ENCODE measurements at regions not wholly inside any gene's neighbourhood (a gene's known extent, or its start where the extent isn't known, plus 50 kb on each side); places are given as distances from the start of the nearest gene placed in this dataset.

GRCh38 chr2:196431076-196431475 lies 208.4 kb upstream of the CCDC150 start:
- H3K27me3 ChIP-seq (ENCODE audit: low read length) = no peaks in the 10 kb centered on the region
- H4K20me1 ChIP-seq (ENCODE audit: insufficient read depth, low read depth, low read length) = no peaks in the 10 kb centered on the region
- no peaks in the 10 kb centered on the region for H3K36me3 ChIP-seq (ENCODE audit: insufficient read depth, low read length)
- H3K27ac ChIP-seq (ENCODE audit: low read length) = no peak overlapping the region
- H3K9me2 ChIP-seq (replicated peaks; ENCODE audit: insufficient read depth, low read length) = no peaks in the 10 kb centered on the region
- H3K4me2 ChIP-seq (ENCODE audit: low read depth, low read length, poor library complexity, severe bottlenecking) = no peak overlapping the region
- DNase-seq = no peak
- H3K9me3 ChIP-seq (ENCODE audit: low read length) = no peaks in the 10 kb centered on the region
- no peak overlapping the region for H3K9ac ChIP-seq (ENCODE audit: low read length)
- no peaks in the 10 kb centered on the region for H3K79me2 ChIP-seq (ENCODE audit: low read length)
- H2AFZ ChIP-seq (ENCODE audit: low read length) = no peak overlapping the region
- H3K4me3 ChIP-seq (ENCODE audit: low read length) = no peak overlapping the region
- H3K4me1 ChIP-seq (ENCODE audit: low read length) = 0 out of 2 replicates have a peak, but pooled peaks cover 6% of the 10 kb centered on the region

DNA sequence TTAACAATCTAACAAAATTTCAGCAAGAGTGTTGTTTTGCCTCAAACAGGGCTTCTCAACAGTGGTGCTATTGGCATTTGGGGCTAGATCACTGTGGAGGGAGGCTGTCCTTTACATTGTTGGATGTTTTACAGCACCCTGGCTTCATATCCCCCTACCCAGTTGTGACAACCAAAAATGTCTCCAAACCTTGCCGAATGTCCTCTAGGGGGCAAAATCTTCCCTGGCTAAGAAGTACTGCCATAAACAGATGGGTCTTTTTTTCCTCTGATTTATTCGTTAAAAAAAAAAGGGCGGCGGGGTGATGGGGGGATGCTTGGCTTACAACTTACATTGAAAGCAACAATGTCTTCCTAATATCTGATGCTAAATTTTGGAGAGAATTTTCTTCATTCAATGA lies 207.6 kb upstream of the CCDC150 start:
- Histone ChIP-seq H3K27me3 (ENCODE audit: low read length) (no peaks in the 10 kb centered on the region), H3K79me2 (ENCODE audit: low read length) (no peaks in the 10 kb centered on the region), H3K4me2 (ENCODE audit: low read depth, low read length, poor library complexity, severe bottlenecking) (no peak overlapping the region), H3K9me3 (ENCODE audit: low read length) (no peaks in the 10 kb centered on the region), H2AFZ (ENCODE audit: low read length) (no peak overlapping the region), H3K4me3 (ENCODE audit: low read length) (no peak overlapping the region), H3K36me3 (ENCODE audit: insufficient read depth, low read length) (no peaks in the 10 kb centered on the region), H4K20me1 (ENCODE audit: insufficient read depth, low read depth, low read length) (no peaks in the 10 kb centered on the region), H3K9ac (ENCODE audit: low read length) (no peak overlapping the region), H3K9me2 (replicated peaks; ENCODE audit: insufficient read depth, low read length) (no peaks in the 10 kb centered on the region), H3K4me1 (ENCODE audit: low read length) (0 out of 2 replicates have a peak, but pooled peaks cover 6% of the 10 kb centered on the region), H3K27ac (ENCODE audit: low read length) (no peak overlapping the region)
- peak; percentile 67 for DNase-seq

DNA sequence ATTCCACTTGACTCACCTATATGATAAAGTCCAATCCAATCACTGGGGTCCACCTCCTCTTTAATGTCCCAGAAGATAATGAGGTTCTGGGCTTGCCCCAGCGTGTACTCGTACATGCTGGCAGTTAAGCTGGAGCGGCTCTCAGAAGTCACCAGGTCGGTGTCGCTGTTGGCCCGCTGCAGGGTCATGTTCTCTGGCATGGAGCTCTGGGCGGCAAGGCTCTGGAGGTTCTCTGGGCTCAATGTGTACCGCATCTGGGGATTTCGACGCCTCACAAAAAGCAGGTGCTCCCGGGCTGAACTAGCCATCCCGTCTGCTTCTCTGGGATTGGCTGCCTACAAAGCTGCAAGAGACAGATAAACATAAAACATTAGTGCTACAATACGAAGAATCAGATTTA lies 206.4 kb upstream of the CCDC150 start:
- no peaks in the 10 kb centered on the region for H3K9me2 ChIP-seq (replicated peaks; ENCODE audit: insufficient read depth, low read length)
- H3K4me3 ChIP-seq (ENCODE audit: low read length) = no peak overlapping the region
- H3K9ac ChIP-seq (ENCODE audit: low read length) = no peak overlapping the region
- H4K20me1 ChIP-seq (ENCODE audit: insufficient read depth, low read depth, low read length) = no peaks in the 10 kb centered on the region
- no peak overlapping the region for H3K4me2 ChIP-seq (ENCODE audit: low read depth, low read length, poor library complexity, severe bottlenecking)
- no peaks in the 10 kb centered on the region for H3K79me2 ChIP-seq (ENCODE audit: low read length)
- no peak overlapping the region for H3K27ac ChIP-seq (ENCODE audit: low read length)
- H3K36me3 ChIP-seq (ENCODE audit: insufficient read depth, low read length) = no peaks in the 10 kb centered on the region
- H2AFZ ChIP-seq (ENCODE audit: low read length) = no peak overlapping the region
- H3K9me3 ChIP-seq (ENCODE audit: low read length) = no peaks in the 10 kb centered on the region
- 0 out of 2 replicates have a peak, but pooled peaks cover 5% of the 10 kb centered on the region for H3K4me1 ChIP-seq (ENCODE audit: low read length)
- H3K27me3 ChIP-seq (ENCODE audit: low read length) = no peaks in the 10 kb centered on the region
- peak; percentile 5 for DNase-seq

DNA sequence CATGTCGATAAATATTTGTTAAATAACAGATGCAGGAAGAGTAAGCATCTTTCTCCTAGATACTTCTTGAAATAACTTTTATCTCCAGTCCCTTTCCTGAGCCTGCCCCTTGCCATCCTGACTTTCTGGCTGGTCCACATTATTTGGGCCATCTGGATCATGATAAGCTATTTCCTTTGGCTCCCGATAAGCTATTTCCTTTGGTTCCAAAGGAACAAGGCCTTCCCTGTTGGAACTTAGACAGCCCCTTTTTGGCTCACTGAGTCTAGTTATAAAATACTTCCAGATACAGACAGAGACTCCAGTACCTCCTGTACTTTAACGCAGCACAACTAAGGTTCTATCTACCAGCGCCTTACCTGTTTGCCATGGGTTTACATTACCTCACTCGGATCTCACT lies 205.3 kb upstream of the CCDC150 start:
- H3K9me2 ChIP-seq (replicated peaks; ENCODE audit: insufficient read depth, low read length) = no peaks in the 10 kb centered on the region
- no peaks in the 10 kb centered on the region for H3K27me3 ChIP-seq (ENCODE audit: low read length)
- H3K4me2 ChIP-seq (ENCODE audit: low read depth, low read length, poor library complexity, severe bottlenecking) = no peak overlapping the region
- no peaks in the 10 kb centered on the region for H3K9me3 ChIP-seq (ENCODE audit: low read length)
- no peaks in the 10 kb centered on the region for H3K36me3 ChIP-seq (ENCODE audit: insufficient read depth, low read length)
- no peak overlapping the region for H3K4me3 ChIP-seq (ENCODE audit: low read length)
- H3K9ac ChIP-seq (ENCODE audit: low read length) = no peak overlapping the region
- H4K20me1 ChIP-seq (ENCODE audit: insufficient read depth, low read depth, low read length) = no peaks in the 10 kb centered on the region
- peak; percentile 14 for DNase-seq
- no peak overlapping the region for H3K27ac ChIP-seq (ENCODE audit: low read length)
- no peaks in the 10 kb centered on the region for H3K79me2 ChIP-seq (ENCODE audit: low read length)
- H2AFZ ChIP-seq (ENCODE audit: low read length) = no peak overlapping the region
- H3K4me1 ChIP-seq (ENCODE audit: low read length) = no peaks in the 10 kb centered on the region

- DNase-seq = no peak
- no peak overlapping the region for H2AFZ ChIP-seq (ENCODE audit: low read length)
- H3K4me1 ChIP-seq (ENCODE audit: low read length) = no peaks in the 10 kb centered on the region
- H3K79me2 ChIP-seq (ENCODE audit: low read length) = no peaks in the 10 kb centered on the region
- H3K9me3 ChIP-seq (ENCODE audit: low read length) = no peaks in the 10 kb centered on the region
- H3K27ac ChIP-seq (ENCODE audit: low read length) = no peak overlapping the region
- no peaks in the 10 kb centered on the region for H3K9me2 ChIP-seq (replicated peaks; ENCODE audit: insufficient read depth, low read length)
- H4K20me1 ChIP-seq (ENCODE audit: insufficient read depth, low read depth, low read length) = no peaks in the 10 kb centered on the region
- no peaks in the 10 kb centered on the region for H3K27me3 ChIP-seq (ENCODE audit: low read length)
- no peak overlapping the region for H3K4me3 ChIP-seq (ENCODE audit: low read length)
- no peak overlapping the region for H3K4me2 ChIP-seq (ENCODE audit: low read depth, low read length, poor library complexity, severe bottlenecking)
- H3K36me3 ChIP-seq (ENCODE audit: insufficient read depth, low read length) = no peaks in the 10 kb centered on the region
- H3K9ac ChIP-seq (ENCODE audit: low read length) = no peak overlapping the region
These were observed 204.3 kb upstream of the CCDC150 start for GRCh38 chr2:196435189-196435588.

DNA sequence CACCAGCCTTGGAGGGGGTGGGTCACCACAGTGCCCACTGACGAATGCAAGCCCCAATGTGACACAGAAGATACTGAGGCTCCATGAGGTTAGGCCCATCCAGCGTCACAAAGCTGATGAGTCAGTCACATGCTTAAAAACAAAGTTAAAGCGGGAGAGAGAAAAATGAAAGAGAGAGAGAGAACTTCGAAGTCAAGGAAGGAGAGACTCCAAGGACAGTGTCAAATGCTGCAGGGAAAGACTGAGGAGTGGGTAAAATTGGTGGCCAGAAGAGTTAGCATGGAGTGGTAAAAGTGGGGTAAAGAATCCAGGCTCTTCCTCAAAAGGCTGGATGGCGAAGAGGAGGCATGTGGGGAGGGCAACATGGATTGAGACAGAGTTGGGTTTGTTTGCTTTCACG lies 201.9 kb upstream of the CCDC150 start:
- H3K4me2 ChIP-seq (ENCODE audit: low read depth, low read length, poor library complexity, severe bottlenecking) = no peak overlapping the region
- no peak overlapping the region for H3K27ac ChIP-seq (ENCODE audit: low read length)
- H3K9ac ChIP-seq (ENCODE audit: low read length) = no peak overlapping the region
- no peaks in the 10 kb centered on the region for H3K9me2 ChIP-seq (replicated peaks; ENCODE audit: insufficient read depth, low read length)
- no peaks in the 10 kb centered on the region for H3K9me3 ChIP-seq (ENCODE audit: low read length)
- no peaks in the 10 kb centered on the region for H3K36me3 ChIP-seq (ENCODE audit: insufficient read depth, low read length)
- no peaks in the 10 kb centered on the region for H3K4me1 ChIP-seq (ENCODE audit: low read length)
- no peak for DNase-seq
- H3K79me2 ChIP-seq (ENCODE audit: low read length) = no peaks in the 10 kb centered on the region
- no peak overlapping the region for H3K4me3 ChIP-seq (ENCODE audit: low read length)
- H4K20me1 ChIP-seq (ENCODE audit: insufficient read depth, low read depth, low read length) = no peaks in the 10 kb centered on the region
- no peaks in the 10 kb centered on the region for H3K27me3 ChIP-seq (ENCODE audit: low read length)
- no peak overlapping the region for H2AFZ ChIP-seq (ENCODE audit: low read length)

DNA sequence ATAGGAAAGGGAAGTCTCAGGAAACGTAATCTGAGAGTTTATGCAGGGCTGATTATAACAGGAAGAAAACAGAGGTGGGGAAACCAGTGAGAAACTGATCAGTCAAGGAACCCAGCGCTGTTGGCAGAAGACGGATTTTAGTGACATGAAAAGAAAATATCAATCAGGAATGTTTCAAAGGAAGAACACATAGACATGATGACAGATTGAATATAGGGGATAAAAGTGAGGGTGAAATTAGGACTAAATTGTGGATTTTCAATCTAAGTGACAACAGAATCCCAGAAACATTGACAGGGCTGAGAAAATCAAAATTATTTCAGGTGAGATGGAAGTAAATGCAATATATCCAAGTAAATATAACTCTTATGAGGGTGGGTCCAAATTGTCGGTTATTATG lies 199.8 kb upstream of the CCDC150 start:
- Histone ChIP-seq H3K27me3 (ENCODE audit: low read length) (no peaks in the 10 kb centered on the region), H3K4me3 (ENCODE audit: low read length) (no peak overlapping the region), H3K36me3 (ENCODE audit: insufficient read depth, low read length) (no peaks in the 10 kb centered on the region), H3K27ac (ENCODE audit: low read length) (no peak overlapping the region), H3K9me3 (ENCODE audit: low read length) (no peaks in the 10 kb centered on the region), H3K79me2 (ENCODE audit: low read length) (no peaks in the 10 kb centered on the region), H4K20me1 (ENCODE audit: insufficient read depth, low read depth, low read length) (no peaks in the 10 kb centered on the region), H2AFZ (ENCODE audit: low read length) (no peak overlapping the region), H3K4me2 (ENCODE audit: low read depth, low read length, poor library complexity, severe bottlenecking) (no peak overlapping the region), H3K9me2 (replicated peaks; ENCODE audit: insufficient read depth, low read length) (no peaks in the 10 kb centered on the region), H3K9ac (ENCODE audit: low read length) (no peak overlapping the region), H3K4me1 (ENCODE audit: low read length) (no peaks in the 10 kb centered on the region)
- DNase-seq = peak; percentile 21

DNA sequence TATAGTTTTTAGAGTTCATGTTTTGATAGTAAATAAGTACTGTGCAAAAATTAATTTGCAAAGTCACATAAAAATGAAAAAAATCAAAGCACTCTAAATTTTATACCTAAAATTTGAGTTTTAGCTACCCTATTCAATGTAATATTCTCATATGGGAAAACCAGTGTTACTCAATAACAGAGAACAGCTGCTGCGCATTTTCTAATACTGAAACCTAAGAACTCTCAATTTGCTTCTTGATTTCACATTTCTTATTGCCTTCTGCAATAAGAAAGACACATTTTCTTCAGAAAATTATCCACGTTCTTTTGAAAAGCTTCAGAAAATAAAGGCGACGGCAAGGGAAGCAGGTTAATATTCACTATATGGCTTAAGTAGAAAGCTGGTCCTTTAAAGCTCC lies 199.1 kb upstream of the CCDC150 start:
- Histone ChIP-seq H3K27me3 (ENCODE audit: low read length) (no peaks in the 10 kb centered on the region), H3K9me3 (ENCODE audit: low read length) (no peaks in the 10 kb centered on the region), H3K4me2 (ENCODE audit: low read depth, low read length, poor library complexity, severe bottlenecking) (no peak overlapping the region), H3K4me1 (ENCODE audit: low read length) (no peaks in the 10 kb centered on the region), H3K27ac (ENCODE audit: low read length) (no peak overlapping the region), H3K36me3 (ENCODE audit: insufficient read depth, low read length) (no peaks in the 10 kb centered on the region), H3K9me2 (replicated peaks; ENCODE audit: insufficient read depth, low read length) (no peaks in the 10 kb centered on the region), H4K20me1 (ENCODE audit: insufficient read depth, low read depth, low read length) (no peaks in the 10 kb centered on the region), H3K9ac (ENCODE audit: low read length) (no peak overlapping the region), H2AFZ (ENCODE audit: low read length) (no peak overlapping the region), H3K4me3 (ENCODE audit: low read length) (no peak overlapping the region), H3K79me2 (ENCODE audit: low read length) (no peaks in the 10 kb centered on the region)
- peak; percentile 34 for DNase-seq

DNA sequence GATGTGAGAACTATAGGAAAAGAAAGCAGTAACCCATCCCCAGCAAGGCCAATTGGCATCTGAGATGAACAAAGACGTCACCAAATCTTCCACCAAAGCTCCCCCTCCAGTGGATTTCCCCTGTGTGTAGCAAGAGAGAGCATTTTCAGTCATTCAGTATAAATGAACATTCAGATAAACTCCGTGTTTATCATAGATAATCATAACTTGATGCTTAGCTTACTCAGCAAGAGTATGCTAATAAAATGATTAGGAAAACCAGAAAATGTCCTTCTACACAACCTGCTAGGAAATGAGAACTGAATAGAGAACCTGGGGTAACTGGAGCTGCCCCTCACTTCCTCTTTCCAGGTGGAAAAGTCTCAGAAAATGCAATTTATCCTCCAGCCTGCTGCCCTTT lies 198.0 kb upstream of the CCDC150 start:
- Histone ChIP-seq H3K79me2 (ENCODE audit: low read length) (no peaks in the 10 kb centered on the region), H3K9me3 (ENCODE audit: low read length) (no peaks in the 10 kb centered on the region), H4K20me1 (ENCODE audit: insufficient read depth, low read depth, low read length) (no peaks in the 10 kb centered on the region), H3K4me1 (ENCODE audit: low read length) (no peaks in the 10 kb centered on the region), H3K36me3 (ENCODE audit: insufficient read depth, low read length) (no peaks in the 10 kb centered on the region), H3K9me2 (replicated peaks; ENCODE audit: insufficient read depth, low read length) (no peaks in the 10 kb centered on the region), H2AFZ (ENCODE audit: low read length) (no peak overlapping the region), H3K27me3 (ENCODE audit: low read length) (no peaks in the 10 kb centered on the region), H3K4me2 (ENCODE audit: low read depth, low read length, poor library complexity, severe bottlenecking) (no peak overlapping the region), H3K9ac (ENCODE audit: low read length) (no peak overlapping the region), H3K4me3 (ENCODE audit: low read length) (no peak overlapping the region), H3K27ac (ENCODE audit: low read length) (no peak overlapping the region)
- peak; percentile 32 for DNase-seq

Data from Karpas-422 (cell line).